ENCODE measurements at regions not wholly inside any gene's neighbourhood (a gene's known extent, or its start where the extent isn't known, plus 50 kb on each side); places are given as distances from the start of the nearest gene placed in this dataset.

DNA sequence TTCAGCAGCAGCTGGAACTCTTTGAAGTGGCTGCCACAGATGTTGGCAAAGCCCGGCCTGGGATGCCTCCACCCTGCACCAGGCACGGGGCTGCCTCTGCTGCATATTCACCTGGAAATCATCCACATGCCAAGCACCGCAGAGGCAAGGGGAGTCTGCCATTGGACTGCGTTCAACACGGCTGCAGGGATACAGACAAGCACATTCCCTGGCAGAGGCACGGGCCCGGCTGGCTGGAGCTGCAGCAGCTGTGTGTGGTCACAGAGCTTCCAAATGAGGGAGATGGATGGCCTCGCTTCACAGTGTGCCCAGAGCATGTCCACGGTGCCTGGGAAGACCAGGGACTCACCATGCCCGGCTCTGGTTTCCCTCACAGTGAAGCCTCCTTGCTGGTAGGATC is 1378.9 kb downstream of the TBC1D22A start:
- DNase-seq, result no peak

- DNase-seq, result no peak
Measured at GRCh38 chr22:48140261-48140813, 1377.9 kb downstream of the TBC1D22A start.

DNA sequence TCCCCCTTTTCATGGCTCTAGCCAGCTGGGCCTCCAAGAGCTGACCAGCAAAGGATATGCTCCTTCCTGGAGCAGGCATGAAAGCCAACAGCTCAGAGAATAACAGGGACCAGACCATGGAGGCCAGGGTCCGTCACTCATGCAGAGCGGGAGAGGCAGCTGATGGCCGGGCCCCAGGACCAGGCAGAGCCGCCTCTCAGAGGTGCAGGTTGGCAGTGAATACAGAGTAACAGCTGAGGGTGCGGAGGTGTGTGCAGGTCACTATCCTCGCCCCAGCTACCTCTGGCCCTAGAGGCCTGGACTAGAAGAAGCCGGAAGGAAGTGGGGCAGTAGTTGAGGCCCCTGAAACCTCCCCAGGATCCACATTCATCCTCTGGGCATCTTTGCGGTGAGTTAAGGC is 1377.3 kb downstream of the TBC1D22A start:
- no peak for DNase-seq

GRCh38 chr22:48138855-48139254 is 1376.4 kb downstream of the TBC1D22A start:
- DNase-seq, result no peak

- DNase-seq, result no peak
Measured at GRCh38 chr22:48138427-48138826, 1376.0 kb downstream of the TBC1D22A start.

GRCh38 chr22:48137640-48138039 is 1375.2 kb downstream of the TBC1D22A start:
- no peak for DNase-seq

DNA sequence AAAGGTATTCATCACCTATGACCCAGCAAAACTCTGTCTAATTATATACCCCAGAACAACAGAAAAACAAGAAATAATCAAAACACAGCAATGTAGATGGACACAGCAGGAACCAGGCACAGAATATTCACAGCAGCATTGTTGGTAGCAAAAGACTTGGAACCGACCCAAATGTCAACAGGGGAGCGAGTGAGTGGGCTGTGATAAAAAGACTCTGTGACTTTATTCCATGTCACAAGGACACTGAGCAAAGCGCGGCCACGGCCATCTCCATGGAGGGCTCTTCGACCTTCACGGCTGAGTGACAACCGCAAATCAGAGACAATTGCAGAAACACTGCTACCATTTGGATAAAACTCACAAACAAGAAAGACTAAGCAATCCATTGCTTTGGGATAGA is 1373.1 kb downstream of the TBC1D22A start:
- DNase-seq, result no peak

- DNase-seq, result no peak
Measured at GRCh38 chr22:48125416-48125815, 1363.0 kb downstream of the TBC1D22A start.

DNA sequence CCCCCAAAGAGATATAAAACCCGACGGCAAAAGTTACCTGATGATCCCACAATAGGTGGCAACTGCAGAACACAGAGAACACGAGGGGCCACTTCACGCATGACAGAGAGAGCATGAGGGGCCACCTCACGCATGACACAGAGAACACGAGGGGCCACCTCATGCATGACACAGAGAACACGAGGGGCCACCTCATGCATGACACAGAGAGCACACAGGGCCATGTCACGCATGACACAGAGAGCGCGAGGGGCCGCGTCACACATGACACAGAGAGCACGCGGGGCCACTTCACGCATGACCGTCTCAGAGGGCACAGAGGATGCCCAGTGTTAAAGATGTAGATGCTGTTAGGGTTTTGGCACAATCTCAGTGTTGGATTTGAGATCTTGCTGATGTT is 1359.5 kb downstream of the TBC1D22A start:
- DNase-seq, result no peak

DNA sequence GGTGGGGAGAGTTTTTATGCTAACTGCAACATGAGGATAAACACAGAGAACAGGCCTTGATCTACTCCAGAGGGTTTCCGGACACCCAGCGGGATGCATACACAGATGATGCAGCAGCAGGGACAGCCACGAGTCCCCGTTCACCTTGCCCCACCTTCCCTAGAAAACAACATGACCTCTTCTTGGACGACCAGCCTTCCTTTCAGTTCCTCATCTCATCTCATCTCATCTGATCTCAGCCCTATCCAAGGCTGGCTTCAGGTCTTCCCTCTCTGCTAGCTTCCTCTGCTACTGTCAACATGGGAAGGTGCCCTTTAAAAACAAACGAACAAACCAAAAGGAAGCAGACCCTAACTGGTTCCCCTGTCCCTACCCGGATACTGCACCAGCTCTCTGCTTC is 1356.2 kb downstream of the TBC1D22A start:
- no peak for DNase-seq

- DNase-seq, result no peak
Measured at GRCh38 chr22:48116871-48117270, 1354.4 kb downstream of the TBC1D22A start.

DNA sequence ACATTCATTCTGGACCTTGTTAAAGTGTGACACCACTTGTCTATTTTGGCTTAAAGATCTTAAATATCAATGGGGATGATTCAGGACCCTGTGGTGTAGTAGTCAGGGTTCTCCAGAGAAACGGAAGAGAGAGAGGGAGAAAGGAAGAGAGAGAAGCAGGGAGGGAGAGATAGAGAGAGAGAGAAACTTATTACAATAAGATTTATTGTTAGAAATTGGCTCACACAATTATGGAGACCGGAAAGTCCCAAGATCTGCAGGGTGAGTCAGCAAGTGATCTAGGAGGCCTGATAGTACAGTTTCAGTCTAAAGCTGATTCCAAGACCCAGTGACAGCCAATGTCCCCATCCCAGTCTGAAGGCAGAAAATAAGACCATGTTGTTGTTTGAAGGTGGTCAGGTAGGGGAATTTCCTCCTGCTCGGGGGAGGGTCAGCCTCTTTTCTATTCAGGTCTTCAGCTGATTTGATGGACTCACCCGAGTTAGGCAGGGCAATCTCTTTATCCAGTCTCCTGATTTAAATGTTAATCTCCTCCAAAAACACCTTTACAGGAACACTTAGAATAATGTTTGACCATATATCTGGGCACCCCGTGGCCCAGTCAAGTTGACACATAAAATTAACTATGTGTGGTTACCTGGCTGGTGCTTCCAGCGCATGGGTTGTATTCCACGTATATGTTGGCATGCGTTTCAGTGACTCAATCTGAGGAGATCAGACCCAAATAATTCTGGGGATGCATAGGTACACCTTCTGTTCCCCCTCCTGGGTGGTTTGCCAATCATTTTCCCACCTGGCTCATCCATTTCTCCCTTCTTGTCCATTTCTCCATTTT is 1350.5 kb downstream of the TBC1D22A start:
- no peak for DNase-seq

- no peak for DNase-seq
Measured at GRCh38 chr22:48106715-48107259, 1344.3 kb downstream of the TBC1D22A start.

- DNase-seq, result no peak
Measured at GRCh38 chr22:48106215-48106614, 1343.8 kb downstream of the TBC1D22A start.

- DNase-seq, result no peak
Measured at GRCh38 chr22:48105259-48105658, 1342.8 kb downstream of the TBC1D22A start.

- DNase-seq, result peak in 25 of 56 donors; percentile 2 to 68 (median 33)
Measured at GRCh38 chr22:48104766-48105165, 1342.3 kb downstream of the TBC1D22A start.

DNA sequence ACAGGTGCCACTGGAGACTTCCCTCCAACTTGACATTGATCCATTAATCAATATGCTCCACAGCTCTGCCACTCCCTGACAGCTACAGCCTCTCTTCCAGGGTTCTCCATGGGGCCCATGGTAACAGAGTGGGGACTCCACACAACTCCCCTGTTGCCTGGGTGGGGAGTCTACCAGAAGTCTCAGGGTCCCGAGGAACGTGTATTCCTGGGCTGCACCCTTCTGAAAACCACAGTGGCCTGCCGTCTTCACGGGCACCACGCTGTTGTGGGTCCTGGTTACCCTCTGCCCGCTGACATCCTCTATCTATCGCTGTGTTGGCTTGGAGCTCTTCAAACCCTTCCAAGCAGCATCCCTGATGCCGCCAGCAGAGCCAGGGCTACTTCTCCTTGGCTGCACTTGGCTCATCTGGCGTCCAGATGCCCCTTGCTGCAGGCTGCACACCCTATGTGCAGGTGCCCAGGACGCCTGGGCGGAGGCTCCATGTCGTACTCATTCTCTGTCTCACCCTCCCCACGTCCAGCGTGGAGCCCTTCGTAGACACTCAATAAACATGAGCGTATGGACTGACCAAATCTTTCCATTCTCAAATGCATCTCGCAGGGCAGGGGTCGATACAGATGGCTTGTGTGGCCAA is 1341.8 kb downstream of the TBC1D22A start:
- DNase-seq, result peak in 1 of 56 donors; percentile 50

GRCh38 chr22:48103126-48103875 is 1340.9 kb downstream of the TBC1D22A start:
- DNase-seq, result no peak

DNA sequence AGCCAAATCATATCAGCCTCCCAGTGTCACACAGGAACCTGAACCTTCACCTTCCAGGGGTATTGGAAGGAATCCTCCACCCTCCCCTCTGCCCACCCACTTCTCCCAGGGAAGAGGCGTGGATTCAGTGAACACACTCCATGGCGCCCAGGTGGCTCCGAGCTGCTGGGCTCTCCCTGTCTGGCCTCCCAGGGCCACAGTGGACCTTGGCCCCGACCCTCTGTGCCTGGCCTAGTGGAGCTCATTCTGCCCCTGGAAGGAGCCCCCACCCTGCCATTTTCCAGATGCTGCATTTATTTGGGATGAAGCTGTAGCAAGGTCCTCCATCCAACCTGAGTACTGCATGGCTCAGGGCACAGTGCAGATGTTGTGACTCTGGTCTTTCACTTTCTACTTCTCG is 1340.1 kb downstream of the TBC1D22A start:
- DNase-seq, result no peak

- DNase-seq, result no peak
Measured at GRCh38 chr22:48101704-48102103, 1339.3 kb downstream of the TBC1D22A start.

DNA sequence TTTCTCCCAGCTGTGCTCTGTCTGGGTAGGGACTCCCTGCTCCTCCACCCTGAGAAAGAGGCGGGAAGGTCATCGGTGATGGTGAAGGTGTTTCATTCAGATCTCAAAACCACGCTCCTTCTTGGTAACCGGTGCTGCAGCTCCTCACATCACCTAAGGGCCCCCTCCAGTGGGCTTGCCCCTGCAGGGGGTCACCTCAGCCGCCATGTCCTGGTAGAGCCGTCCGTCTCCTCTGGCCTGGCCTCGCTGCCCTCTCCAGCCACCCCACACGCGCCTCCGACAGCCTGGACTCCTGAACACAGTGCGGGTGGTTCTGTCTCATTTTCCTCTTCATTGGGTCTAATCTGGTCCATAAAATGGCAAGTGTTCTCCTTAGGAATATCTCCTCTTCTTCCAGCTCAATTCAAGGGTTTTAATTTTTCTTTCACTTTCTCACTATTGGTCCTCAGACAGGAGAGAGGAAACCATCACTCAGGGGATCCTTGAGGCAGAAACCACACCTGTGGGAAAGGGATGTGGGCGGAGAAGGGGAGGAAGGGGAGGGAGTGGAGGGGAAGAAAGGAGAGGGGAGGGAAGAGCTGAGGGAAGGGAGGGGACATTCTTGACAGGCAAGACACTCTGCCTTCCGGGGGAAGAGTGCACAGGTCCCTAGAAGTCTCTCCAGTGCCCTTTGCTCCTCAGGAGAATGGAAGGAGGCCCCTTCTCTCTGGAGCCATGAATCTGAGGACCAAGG is 1338.4 kb downstream of the TBC1D22A start:
- DNase-seq, result no peak
